Astrocyte of the cerebellum (primary cell): ENCODE measurements at regions not wholly inside any gene's neighbourhood (a gene's known extent, or its start where the extent isn't known, plus 50 kb on each side); places are given as distances from the start of the nearest gene placed in this dataset.

Experiments
- DNase-seq: peaks from one replicate; pipeline ENCODE4 v3.0.0-alpha.2; 2011; ENCODE audit warnings: low read depth
- H3K4me3 ChIP-seq: 2 replicates; pipeline ENCODE4 v1.5.1; 2011; ENCODE audit warnings: mild to moderate bottlenecking, low read depth, low read length, moderate library complexity
- CTCF ChIP-seq: IDR thresholded peaks from 2 replicates; pipeline ENCODE4 v1.5.1; 2012; ENCODE audit warnings: low read length, low read depth, moderate library complexity, mild to moderate bottlenecking; ENCODE audit errors: missing control alignments
- in situ Hi-C: cut with HindIII; loops from 2 replicates; pipeline ENCODE4 v1.10.0; 2017; ENCODE audit warnings: low sequenced_read_pairs

- DNase-seq: no peak
- no peak overlapping the region for H3K4me3 ChIP-seq
- TF ChIP-seq CTCF: no peak
- in situ Hi-C loops: no loop called here
These were observed 84.1 kb upstream of the SIRPA start for GRCh38 chr20:1810926-1811620.

GRCh38 chr20:1810572-1810925, 84.7 kb upstream of the SIRPA start:
- in situ Hi-C loops: no loop called here
- TF ChIP-seq CTCF: no peak
- H3K4me3 ChIP-seq: no peak overlapping the region
- DNase-seq: no peak

GRCh38 chr20:1809611-1810510, 85.3 kb upstream of the SIRPA start:
- in situ Hi-C loops: no loop called here
- no peak for TF ChIP-seq CTCF
- DNase-seq: no peak
- H3K4me3 ChIP-seq: no peak overlapping the region

- no peak overlapping the region for H3K4me3 ChIP-seq
- no peak for TF ChIP-seq CTCF
- in situ Hi-C loops: no loop called here
- peak; percentile 38 for DNase-seq
These were observed 86.1 kb upstream of the SIRPA start for GRCh38 chr20:1809131-1809572.

GRCh38 chr20:1808101-1808500, 87.1 kb upstream of the SIRPA start:
- in situ Hi-C loops: no loop called here
- no peak overlapping the region for H3K4me3 ChIP-seq
- no peak for TF ChIP-seq CTCF
- no peak for DNase-seq

- no peak for DNase-seq
- H3K4me3 ChIP-seq: no peak overlapping the region
- in situ Hi-C loops: no loop called here
- no peak for TF ChIP-seq CTCF
These were observed 87.8 kb upstream of the SIRPA start for GRCh38 chr20:1807394-1807793.
